SK-N-MC (cell line): ENCODE measurements at regions not wholly inside any gene's neighbourhood (a gene's known extent, or its start where the extent isn't known, plus 50 kb on each side); places are given as distances from the start of the nearest gene placed in this dataset.

Source experiments
- EZH2 ChIP-seq: fragments of 200-600 bp; sonication (generic); IDR thresholded peaks from one replicate; pipeline ENCODE4 v1.6.1; 2017; ENCODE audit warnings: antibody characterized with exemption
- POLR2AphosphoS5 ChIP-seq: IDR thresholded peaks from 2 replicates; pipeline ENCODE4 v1.6.1; 2012; ENCODE audit warnings: mild to moderate bottlenecking, low read depth, low read length, borderline replicate concordance

- TF ChIP-seq POLR2AphosphoS5 (no peak), EZH2 (no peak)
Observed at GRCh38 chr3:115340586-115340985, 193.5 kb upstream of the ZBTB20 start.
